ENCODE measurements at regions not wholly inside any gene's neighbourhood (a gene's known extent, or its start where the extent isn't known, plus 50 kb on each side); places are given as distances from the start of the nearest gene placed in this dataset.

- H3K79me2 ChIP-seq (ENCODE audit: low read length): no peaks in the 10 kb centered on the region
- intact Hi-C loops (cut with micrococcal nuclease): no loop called here
- no peaks in the 10 kb centered on the region for H3K9me3 ChIP-seq (ENCODE audit: low read length)
- no peak overlapping the region for H3K4me3 ChIP-seq (ENCODE audit: low read length)
- ChIA-PET CTCF (no interaction called here), POLR2A (ENCODE audit: unreplicated experiment) (no interaction called here)
- no peaks in the 10 kb centered on the region for H3K9me2 ChIP-seq (replicated peaks; ENCODE audit: low read length)
- no peaks in the 10 kb centered on the region for H3K36me3 ChIP-seq (ENCODE audit: low read depth, low read length)
- no peak overlapping the region for H3K4me2 ChIP-seq (ENCODE audit: low read length)
- H3K27ac ChIP-seq (ENCODE audit: low read length): no peak overlapping the region
- no peak for TF ChIP-seq EZH2 (IDR thresholded peaks at IDR 0.05; ENCODE audit: low read length, unreplicated experiment)
- no peak for TF ChIP-seq EZH2phosphoT487 (IDR thresholded peaks at IDR 0.05; ENCODE audit: borderline replicate concordance, low read length)
- TF ChIP-seq CTCF (conservative IDR thresholded peaks at IDR 0.05; ENCODE audit: low read depth, low read length): no peak
- H4K20me1 ChIP-seq (ENCODE audit: low read length): no peaks in the 10 kb centered on the region
- BruUV-seq (replicated peaks): no TSS peak
- H2AFZ ChIP-seq (ENCODE audit: low read length): no peak overlapping the region
- no peaks in the 10 kb centered on the region for H3F3A ChIP-seq (ENCODE audit: low read length, unreplicated experiment)
- ATAC-seq (no peak), DNase-seq (no peak)
- H3K9ac ChIP-seq (ENCODE audit: low read length): no peak overlapping the region
- H3K4me1 ChIP-seq (ENCODE audit: insufficient read depth, low read length): no peaks in the 10 kb centered on the region
- H3K27me3 ChIP-seq (ENCODE audit: low read length): peaks cover 18% of the 10 kb centered on the region; the same call in 1 of the 2 replicates
Observed at GRCh38 chr18:53610957-53611356, 613.5 kb downstream of the MBD2 start.

- Histone ChIP-seq H3K36me3 (ENCODE audit: low read depth, low read length) (no peaks in the 10 kb centered on the region), H3K4me2 (ENCODE audit: low read length) (no peak overlapping the region), H3K79me2 (ENCODE audit: low read length) (no peaks in the 10 kb centered on the region), H2AFZ (ENCODE audit: low read length) (no peak overlapping the region), H4K20me1 (ENCODE audit: low read length) (no peaks in the 10 kb centered on the region), H3K9me2 (replicated peaks; ENCODE audit: low read length) (no peaks in the 10 kb centered on the region), H3K27ac (ENCODE audit: low read length) (no peak overlapping the region), H3K9ac (ENCODE audit: low read length) (no peak overlapping the region), H3K27me3 (ENCODE audit: low read length) (peaks cover 8% of the 10 kb centered on the region), H3K4me3 (ENCODE audit: low read length) (no peak overlapping the region), H3K9me3 (ENCODE audit: low read length) (no peaks in the 10 kb centered on the region), H3F3A (ENCODE audit: low read length, unreplicated experiment) (no peaks in the 10 kb centered on the region), H3K4me1 (ENCODE audit: insufficient read depth, low read length) (no peaks in the 10 kb centered on the region)
- no peak for TF ChIP-seq CTCF (conservative IDR thresholded peaks at IDR 0.05; ENCODE audit: low read depth, low read length)
- no peak for TF ChIP-seq EZH2 (IDR thresholded peaks at IDR 0.05; ENCODE audit: low read length, unreplicated experiment)
- no peak for TF ChIP-seq EZH2phosphoT487 (IDR thresholded peaks at IDR 0.05; ENCODE audit: borderline replicate concordance, low read length)
- ATAC-seq: no peak
- ChIA-PET POLR2A (ENCODE audit: unreplicated experiment) (no interaction called here), CTCF (no interaction called here)
- BruUV-seq (replicated peaks): no TSS peak
- intact Hi-C loops (cut with micrococcal nuclease): no loop called here
- DNase-seq: no peak
Observed at GRCh38 chr18:53606792-53607191, 617.7 kb downstream of the MBD2 start.

GRCh38 chr18:53605198-53605597, 619.3 kb downstream of the MBD2 start:
- Histone ChIP-seq H3K27me3 (ENCODE audit: low read length) (peaks cover 15% of the 10 kb centered on the region; the same call in 1 of the 2 replicates), H3K9ac (ENCODE audit: low read length) (no peak overlapping the region), H3K9me2 (replicated peaks; ENCODE audit: low read length) (no peaks in the 10 kb centered on the region), H3K9me3 (ENCODE audit: low read length) (no peaks in the 10 kb centered on the region), H3K4me1 (ENCODE audit: insufficient read depth, low read length) (no peaks in the 10 kb centered on the region), H3F3A (ENCODE audit: low read length, unreplicated experiment) (no peaks in the 10 kb centered on the region), H3K4me2 (ENCODE audit: low read length) (no peak overlapping the region), H4K20me1 (ENCODE audit: low read length) (no peaks in the 10 kb centered on the region), H3K27ac (ENCODE audit: low read length) (no peak overlapping the region), H3K4me3 (ENCODE audit: low read length) (no peak overlapping the region), H2AFZ (ENCODE audit: low read length) (no peak overlapping the region), H3K79me2 (ENCODE audit: low read length) (no peaks in the 10 kb centered on the region), H3K36me3 (ENCODE audit: low read depth, low read length) (no peaks in the 10 kb centered on the region)
- ATAC-seq (no peak), DNase-seq (no peak)
- POLR2A ChIA-PET (ENCODE audit: unreplicated experiment): no interaction called here
- TF ChIP-seq EZH2 (IDR thresholded peaks at IDR 0.05; ENCODE audit: low read length, unreplicated experiment) (no peak), CTCF (conservative IDR thresholded peaks at IDR 0.05; ENCODE audit: low read depth, low read length) (no peak), EZH2phosphoT487 (IDR thresholded peaks at IDR 0.05; ENCODE audit: borderline replicate concordance, low read length) (no peak)
- intact Hi-C loops (cut with micrococcal nuclease): no loop called here
- CTCF ChIA-PET: no interaction called here
- BruUV-seq (replicated peaks): no TSS peak

Data from PC-3 (cell line).